ENCODE measurements at regions not wholly inside any gene's neighbourhood (a gene's known extent, or its start where the extent isn't known, plus 50 kb on each side); places are given as distances from the start of the nearest gene placed in this dataset.
"Not testable (repeated sequence)": the region's sequence is repeated elsewhere in the genome, so short reads cannot be mapped to it uniquely, and the experiment has no call there.

DNA sequence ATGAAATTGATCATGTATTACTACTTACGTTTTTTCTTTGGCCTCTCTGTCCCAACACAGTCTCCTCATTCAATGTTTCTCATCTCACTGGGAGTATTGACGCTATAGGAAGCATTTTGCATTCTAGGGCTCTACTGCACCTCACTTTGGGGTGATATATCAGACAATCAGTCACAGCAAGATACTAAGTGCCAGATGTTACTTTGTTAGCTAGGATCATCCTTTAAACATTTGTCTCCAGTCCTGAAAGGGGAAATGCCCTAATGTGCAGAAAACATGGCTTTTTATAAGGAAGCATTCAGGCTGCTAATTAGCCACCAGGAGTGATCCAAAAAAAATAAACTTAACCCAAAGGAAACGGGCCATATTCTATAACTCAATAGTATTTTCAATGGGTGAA lies 409.1 kb downstream of the RWDD3 start:
- no peak overlapping the region for H3K4me3 ChIP-seq (ENCODE audit: low read depth, low read length)
- no peaks in the 10 kb centered on the region for H3K36me3 ChIP-seq (ENCODE audit: control insufficient read depth, insufficient read depth, low read length)
- TF ChIP-seq, protein P1, sequence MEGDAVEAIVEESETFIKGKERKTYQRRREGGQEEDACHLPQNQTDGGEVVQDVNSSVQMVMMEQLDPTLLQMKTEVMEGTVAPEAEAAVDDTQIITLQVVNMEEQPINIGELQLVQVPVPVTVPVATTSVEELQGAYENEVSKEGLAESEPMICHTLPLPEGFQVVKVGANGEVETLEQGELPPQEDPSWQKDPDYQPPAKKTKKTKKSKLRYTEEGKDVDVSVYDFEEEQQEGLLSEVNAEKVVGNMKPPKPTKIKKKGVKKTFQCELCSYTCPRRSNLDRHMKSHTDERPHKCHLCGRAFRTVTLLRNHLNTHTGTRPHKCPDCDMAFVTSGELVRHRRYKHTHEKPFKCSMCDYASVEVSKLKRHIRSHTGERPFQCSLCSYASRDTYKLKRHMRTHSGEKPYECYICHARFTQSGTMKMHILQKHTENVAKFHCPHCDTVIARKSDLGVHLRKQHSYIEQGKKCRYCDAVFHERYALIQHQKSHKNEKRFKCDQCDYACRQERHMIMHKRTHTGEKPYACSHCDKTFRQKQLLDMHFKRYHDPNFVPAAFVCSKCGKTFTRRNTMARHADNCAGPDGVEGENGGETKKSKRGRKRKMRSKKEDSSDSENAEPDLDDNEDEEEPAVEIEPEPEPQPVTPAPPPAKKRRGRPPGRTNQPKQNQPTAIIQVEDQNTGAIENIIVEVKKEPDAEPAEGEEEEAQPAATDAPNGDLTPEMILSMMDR (IDR thresholded peaks at IDR 0.05; ENCODE audit: insufficient read depth, low read length, poor library complexity, severe bottlenecking), result no peak
- no peaks in the 10 kb centered on the region for H3K27me3 ChIP-seq (ENCODE audit: control insufficient read depth, insufficient read depth, low read length)
- DNase-seq (ENCODE audit: low read depth), result no peak

DNA sequence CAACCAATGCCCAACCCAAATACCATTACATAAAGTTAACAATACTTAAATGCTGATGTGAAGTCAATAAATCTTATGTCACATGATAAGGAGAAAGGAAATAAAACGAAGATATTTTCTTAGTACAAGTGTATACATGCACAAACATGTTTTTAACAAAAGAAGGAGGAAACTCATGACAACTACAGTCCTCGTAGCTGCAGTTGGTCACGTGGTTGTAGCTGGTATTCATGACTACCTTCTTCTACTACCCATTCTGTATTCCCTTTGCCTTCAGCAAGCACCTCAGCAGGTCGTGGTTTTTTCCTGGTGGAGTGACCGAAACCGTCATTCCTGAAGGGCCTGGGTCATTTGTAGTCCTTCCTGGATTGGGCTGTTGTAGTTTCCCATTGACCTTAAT lies 411.1 kb downstream of the RWDD3 start:
- H3K36me3 ChIP-seq (ENCODE audit: control insufficient read depth, insufficient read depth, low read length); H3K27me3 ChIP-seq (ENCODE audit: control insufficient read depth, insufficient read depth, low read length); DNase-seq (ENCODE audit: low read depth); H3K4me3 ChIP-seq (ENCODE audit: low read depth, low read length): not testable (repeated sequence)

DNA sequence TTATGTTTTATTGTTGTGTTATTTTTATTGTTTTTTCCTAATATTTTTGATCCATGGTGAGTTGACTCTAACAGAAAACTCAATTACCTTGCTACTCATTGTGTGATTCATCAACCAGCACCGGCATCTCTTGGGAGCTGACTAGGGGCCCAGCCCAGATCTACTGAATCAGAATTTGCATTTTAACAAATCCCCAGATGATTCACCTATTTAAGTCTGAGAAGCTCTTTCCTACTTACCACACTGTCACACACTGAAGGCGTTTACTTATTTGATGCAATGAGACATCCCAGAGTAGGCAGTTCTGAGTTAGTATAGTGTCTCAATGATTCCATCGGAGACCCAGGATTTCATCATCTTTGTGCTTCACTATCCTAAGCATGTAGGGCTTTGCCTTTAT lies 416.6 kb downstream of the RWDD3 start:
- no peaks in the 10 kb centered on the region for H3K36me3 ChIP-seq (ENCODE audit: control insufficient read depth, insufficient read depth, low read length)
- H3K4me3 ChIP-seq (ENCODE audit: low read depth, low read length), result no peak overlapping the region
- TF ChIP-seq, protein P1 (IDR thresholded peaks at IDR 0.05; ENCODE audit: insufficient read depth, low read length, poor library complexity, severe bottlenecking), result no peak
- no peaks in the 10 kb centered on the region for H3K27me3 ChIP-seq (ENCODE audit: control insufficient read depth, insufficient read depth, low read length)
- no peak for DNase-seq (ENCODE audit: low read depth)

DNA sequence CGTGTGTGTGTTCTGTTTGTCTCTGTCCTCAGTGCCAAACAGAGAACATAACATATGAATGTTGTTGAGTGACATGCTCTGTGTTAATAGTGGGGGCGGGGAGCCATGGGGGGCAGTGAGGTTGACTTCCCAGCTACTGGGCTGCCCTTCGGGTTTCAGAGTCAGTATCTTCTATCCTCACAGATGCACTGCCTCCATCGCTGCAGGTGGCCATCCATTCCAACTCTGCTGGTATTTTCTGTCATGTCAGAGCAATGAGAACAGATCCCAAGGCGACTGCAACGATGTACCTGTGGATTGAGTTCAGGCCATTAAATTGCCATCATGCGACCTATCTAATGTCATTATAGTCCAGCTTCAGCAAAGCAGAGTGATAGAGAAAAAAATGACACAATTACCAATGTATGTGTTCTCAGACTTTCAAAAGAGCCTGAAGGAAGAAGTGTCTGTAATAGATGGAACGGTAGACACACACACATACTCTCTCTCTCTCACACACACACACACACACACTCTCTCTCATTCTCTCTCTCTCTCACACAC lies 418.5 kb downstream of the RWDD3 start:
- TF ChIP-seq, protein P1 (IDR thresholded peaks at IDR 0.05; ENCODE audit: insufficient read depth, low read length, poor library complexity, severe bottlenecking), result no peak
- no peaks in the 10 kb centered on the region for H3K36me3 ChIP-seq (ENCODE audit: control insufficient read depth, insufficient read depth, low read length)
- DNase-seq (ENCODE audit: low read depth), result no peak
- no peak overlapping the region for H3K4me3 ChIP-seq (ENCODE audit: low read depth, low read length)
- H3K27me3 ChIP-seq (ENCODE audit: control insufficient read depth, insufficient read depth, low read length), result no peaks in the 10 kb centered on the region

DNA sequence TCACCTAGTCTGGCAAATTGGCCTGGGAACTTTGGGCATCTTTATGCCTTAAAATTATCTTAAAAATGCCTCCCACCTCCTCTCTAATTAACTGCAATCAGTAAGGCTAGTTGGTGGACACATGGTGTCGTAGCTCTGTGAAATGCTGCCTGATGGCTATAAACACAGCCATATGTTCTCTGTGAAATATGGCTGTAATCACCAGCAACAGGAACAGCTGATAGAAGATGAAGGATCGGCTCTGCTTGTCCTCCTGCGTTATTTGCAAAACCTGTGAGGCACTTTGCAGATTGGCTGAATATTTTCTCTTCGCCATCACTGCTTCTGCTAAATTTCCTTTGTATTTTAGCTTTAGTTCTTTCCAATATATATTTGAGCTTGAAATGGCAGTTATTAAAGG lies 419.6 kb downstream of the RWDD3 start:
- TF ChIP-seq, protein P1 (IDR thresholded peaks at IDR 0.05; ENCODE audit: insufficient read depth, low read length, poor library complexity, severe bottlenecking), result no peak
- no peak overlapping the region for H3K4me3 ChIP-seq (ENCODE audit: low read depth, low read length)
- no peaks in the 10 kb centered on the region for H3K36me3 ChIP-seq (ENCODE audit: control insufficient read depth, insufficient read depth, low read length)
- no peak for DNase-seq (ENCODE audit: low read depth)
- H3K27me3 ChIP-seq (ENCODE audit: control insufficient read depth, insufficient read depth, low read length), result no peaks in the 10 kb centered on the region

DNA sequence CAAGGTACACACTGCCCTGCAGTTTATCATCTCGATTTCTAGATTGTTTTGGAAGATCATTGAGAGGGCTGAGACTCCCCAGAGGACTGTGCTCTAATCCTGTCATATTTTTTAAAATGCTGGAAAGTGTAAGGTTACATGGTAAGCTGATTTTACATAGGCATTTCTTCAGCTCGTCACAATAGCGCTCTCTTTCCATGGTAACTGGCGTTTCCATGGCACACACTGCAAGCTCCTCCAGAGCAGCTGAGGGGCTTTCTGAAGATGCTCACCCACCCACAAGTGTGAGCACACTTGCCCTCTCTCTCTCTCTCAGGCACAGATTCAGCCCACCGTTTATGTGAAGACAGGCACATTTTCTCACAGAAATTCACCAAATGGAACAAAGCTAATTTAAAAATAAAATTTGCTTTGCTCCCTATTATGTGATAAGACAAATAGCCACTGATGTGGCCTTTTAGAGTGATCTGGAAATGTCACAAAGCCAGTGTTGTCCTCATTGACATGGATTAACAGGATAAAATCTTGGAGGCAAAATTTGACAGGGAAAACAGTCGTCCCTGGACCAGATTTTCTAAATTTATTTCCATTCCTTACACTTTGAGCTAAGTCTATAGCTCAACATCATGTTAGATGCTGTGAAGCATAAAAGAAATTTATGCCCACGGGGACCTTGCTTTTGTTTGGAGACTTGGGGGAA lies 421.5 kb downstream of the RWDD3 start:
- no peaks in the 10 kb centered on the region for H3K27me3 ChIP-seq (ENCODE audit: control insufficient read depth, insufficient read depth, low read length)
- no peaks in the 10 kb centered on the region for H3K36me3 ChIP-seq (ENCODE audit: control insufficient read depth, insufficient read depth, low read length)
- TF ChIP-seq, protein P1 (IDR thresholded peaks at IDR 0.05; ENCODE audit: insufficient read depth, low read length, poor library complexity, severe bottlenecking), result no peak

More for the DNA sequence above, 421.5 kb downstream of the RWDD3 start:
- no peak for DNase-seq (ENCODE audit: low read depth)
- no peak overlapping the region for H3K4me3 ChIP-seq (ENCODE audit: low read depth, low read length)
